GM12891 (cell line): ENCODE measurements at regions not wholly inside any gene's neighbourhood (a gene's known extent, or its start where the extent isn't known, plus 50 kb on each side); places are given as distances from the start of the nearest gene placed in this dataset.

Experiments
- DNase-seq: peaks from one replicate; pipeline ENCODE4 v3.0.0; 2011; ENCODE audit warnings: low spot score; ENCODE audit not compliant: insufficient read length
- FAIRE-seq: peaks from 2 replicates; lab custom pipeline; 2011; peaks lifted over from hg19 to GRCh38; lab: Jason Lieb, UNC
- PAX5 ChIP-seq: IDR thresholded peaks from 2 replicates; pipeline ENCODE4 v1.6.1; 2011; ENCODE audit warnings: low read length, moderate library complexity, mild to moderate bottlenecking; ENCODE audit not compliant: insufficient read depth, severe bottlenecking
- POLR2A ChIP-seq: IDR thresholded peaks from 2 replicates; pipeline ENCODE4 v1.6.1; 2011; ENCODE audit warnings: low read depth, low read length, control low read depth
- POLR2AphosphoS5 ChIP-seq: IDR thresholded peaks from 2 replicates; pipeline ENCODE4 v1.6.1; 2011; ENCODE audit warnings: low read depth, low read length, control low read depth
- POU2F2 ChIP-seq: IDR thresholded peaks from 2 replicates; pipeline ENCODE4 v1.6.1; 2011; ENCODE audit warnings: low read depth, mild to moderate bottlenecking, control low read depth, low read length, moderate library complexity
- SPI1 ChIP-seq: IDR thresholded peaks from 2 replicates; pipeline ENCODE4 v1.6.1; 2011; ENCODE audit warnings: low read depth, low read length, control low read depth
- TAF1 ChIP-seq: IDR thresholded peaks from 2 replicates; pipeline ENCODE4 v1.6.1; 2011; ENCODE audit warnings: low read depth, low read length, control low read depth

DNA sequence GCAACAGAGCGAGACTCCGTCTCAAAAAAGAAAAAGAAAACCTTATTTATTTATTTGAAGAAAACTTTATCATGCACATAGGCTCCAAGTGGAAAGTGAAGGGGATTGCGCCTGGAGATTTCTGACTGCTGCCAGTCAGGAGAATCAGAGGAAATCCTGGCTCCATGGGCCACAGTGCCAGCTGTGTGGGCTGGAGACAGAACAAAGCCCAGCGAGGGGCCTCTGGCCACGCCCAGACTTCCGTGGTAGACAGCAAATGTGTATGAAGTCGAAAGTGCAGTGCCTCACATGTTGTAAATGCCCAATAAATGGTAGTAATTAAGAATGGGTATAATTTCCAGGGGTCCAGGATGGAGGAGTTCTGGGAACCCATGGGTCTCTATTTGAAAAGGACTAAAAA lies 75.8 kb upstream of the WWC1 start:
- TF ChIP-seq POU2F2 (no peak), TAF1 (no peak), SPI1 (no peak), POLR2A (no peak), PAX5 (no peak), POLR2AphosphoS5 (no peak)
- DNase-seq (no peak), FAIRE-seq (no peak)

DNA sequence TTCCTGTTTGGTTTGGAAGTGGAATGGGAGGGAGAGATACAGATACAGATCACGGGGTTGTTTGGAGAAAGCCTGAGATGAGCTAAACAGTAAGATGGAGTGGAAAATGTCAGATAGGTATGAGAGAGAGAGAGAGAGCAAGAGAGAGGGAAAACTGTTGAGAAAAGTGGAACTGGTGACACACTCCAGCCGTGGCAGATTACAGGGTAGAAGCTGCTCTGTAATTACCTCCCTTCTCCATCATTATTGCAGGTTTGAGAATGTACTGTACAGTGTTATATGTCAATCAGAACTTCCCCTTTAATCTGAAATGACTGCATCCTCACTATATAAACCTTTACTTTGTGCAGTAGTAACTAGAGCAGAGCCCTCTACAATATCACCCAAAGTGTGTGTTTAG lies 74.5 kb upstream of the WWC1 start:
- FAIRE-seq (no peak), DNase-seq (no peak)
- no peak for TF ChIP-seq PAX5
- no peak for TF ChIP-seq TAF1
- TF ChIP-seq POLR2A = no peak
- no peak for TF ChIP-seq POU2F2
- no peak for TF ChIP-seq SPI1
- no peak for TF ChIP-seq POLR2AphosphoS5

DNA sequence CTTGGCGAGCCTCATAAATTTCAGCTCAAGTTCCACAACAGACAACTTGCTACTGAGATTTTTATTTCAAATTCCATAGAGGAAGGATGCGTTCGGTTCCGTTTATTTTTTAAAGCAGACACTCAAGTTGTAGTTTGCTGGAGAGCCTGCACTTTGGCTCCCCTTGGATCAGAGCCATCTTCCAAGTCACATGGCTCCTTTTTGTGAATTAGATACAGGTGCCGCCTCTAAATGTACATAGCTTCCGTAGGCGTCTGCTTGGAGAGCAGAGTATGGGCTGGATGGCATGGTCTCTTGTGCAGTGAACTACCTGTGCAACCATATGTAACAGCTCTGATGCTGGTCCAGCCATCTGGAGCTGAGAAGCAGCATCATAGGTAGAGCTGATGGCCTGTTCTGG lies 73.9 kb upstream of the WWC1 start:
- no peak for FAIRE-seq

DNA sequence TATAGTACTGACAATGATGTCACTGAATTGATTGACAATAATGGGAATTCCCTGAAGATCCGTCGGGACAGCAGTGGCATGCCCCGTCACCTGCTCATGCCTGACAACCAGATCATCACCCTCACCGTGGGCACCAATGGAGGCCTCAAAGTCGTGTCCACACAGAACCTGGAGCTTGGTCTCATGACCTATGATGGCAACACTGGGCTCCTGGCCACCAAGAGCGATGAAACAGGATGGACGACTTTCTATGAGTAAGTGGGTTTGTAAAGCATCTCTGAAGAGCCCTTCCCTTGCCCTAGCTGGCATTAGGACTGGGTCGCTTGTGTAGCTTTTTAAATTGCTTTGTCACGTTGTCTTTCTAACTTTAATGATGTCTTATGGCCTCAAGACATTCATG lies 72.7 kb upstream of the WWC1 start:
- no peak for FAIRE-seq
- no peak for DNase-seq
- TF ChIP-seq POLR2A = no peak
- TF ChIP-seq TAF1 = no peak
- no peak for TF ChIP-seq SPI1
- TF ChIP-seq POLR2AphosphoS5 = no peak
- TF ChIP-seq PAX5 = no peak
- no peak for TF ChIP-seq POU2F2

More for the DNA sequence above, 73.9 kb upstream of the WWC1 start:
- DNase-seq = no peak
- TF ChIP-seq PAX5 (no peak), SPI1 (no peak), POU2F2 (no peak), POLR2A (no peak), POLR2AphosphoS5 (no peak), TAF1 (no peak)

DNA sequence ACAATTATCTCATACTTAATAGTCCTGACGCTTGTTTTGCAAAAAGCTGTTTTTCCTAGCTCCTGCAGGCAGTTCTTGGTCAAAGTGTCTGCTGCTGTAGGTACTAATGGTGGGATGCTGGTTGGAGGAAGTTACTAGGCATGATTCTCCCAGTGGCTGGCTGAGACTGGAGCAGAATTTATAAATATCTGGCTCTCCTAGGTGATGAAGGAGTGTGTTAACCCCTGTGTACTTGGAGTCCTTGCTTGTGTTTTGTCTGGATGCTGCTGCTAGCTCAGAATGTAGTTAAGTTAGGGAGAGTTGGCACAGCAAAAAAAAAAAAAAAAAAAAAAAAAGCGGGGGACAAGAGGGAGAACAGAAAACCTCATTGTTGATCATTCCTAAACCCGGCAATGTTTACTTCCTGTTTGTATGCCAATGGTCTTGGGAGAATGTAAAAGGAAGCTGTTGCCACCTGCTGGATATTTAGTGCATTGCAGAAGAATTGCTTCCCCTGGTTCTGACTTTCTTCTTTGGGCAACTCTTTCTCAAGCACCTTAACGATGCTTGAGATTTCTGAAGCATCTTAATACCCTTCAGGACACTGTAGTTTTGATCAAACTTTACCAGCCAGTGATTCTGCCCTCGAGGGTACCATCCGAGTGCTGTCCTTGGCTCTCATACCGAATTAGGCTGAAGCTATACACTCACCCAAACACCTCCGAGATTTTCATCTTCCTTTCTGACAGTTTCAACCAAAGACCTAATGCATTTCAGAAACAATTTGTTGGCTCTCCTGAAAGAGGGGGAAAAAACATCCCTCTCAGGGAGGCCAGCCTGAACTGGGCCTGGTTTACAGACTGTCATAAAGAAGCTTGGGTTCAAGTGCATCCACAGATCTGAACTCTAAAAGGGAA lies 71.7 kb upstream of the WWC1 start:
- TF ChIP-seq TAF1 (no peak), POLR2AphosphoS5 (no peak), SPI1 (no peak)

DNA sequence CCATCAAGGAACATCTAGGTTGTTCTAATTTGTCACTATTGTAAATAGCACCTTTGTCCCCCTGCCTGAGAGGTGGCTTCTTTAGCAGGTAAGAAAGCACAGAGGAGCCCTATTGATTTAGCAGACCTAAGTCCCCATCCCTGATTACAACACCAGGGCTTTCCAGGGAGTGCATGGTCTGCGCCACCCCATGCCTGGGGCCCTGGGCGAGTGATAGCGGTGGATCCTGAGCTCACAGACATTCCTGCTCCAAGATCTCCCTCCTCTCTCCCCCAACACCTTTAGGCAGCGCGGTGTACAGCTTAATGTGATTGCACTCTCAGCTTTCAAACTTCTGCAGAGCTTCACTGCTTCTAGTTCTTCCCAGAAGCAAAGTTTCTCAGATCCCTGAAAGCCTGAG lies 67.4 kb upstream of the WWC1 start:
- TF ChIP-seq POU2F2 (no peak), TAF1 (no peak), SPI1 (no peak), POLR2AphosphoS5 (no peak), PAX5 (no peak), POLR2A (no peak)
- no peak for DNase-seq
- FAIRE-seq = no peak

More for the DNA sequence above, 71.7 kb upstream of the WWC1 start:
- DNase-seq (peak; percentile 54), FAIRE-seq (peak; percentile 89)

DNA sequence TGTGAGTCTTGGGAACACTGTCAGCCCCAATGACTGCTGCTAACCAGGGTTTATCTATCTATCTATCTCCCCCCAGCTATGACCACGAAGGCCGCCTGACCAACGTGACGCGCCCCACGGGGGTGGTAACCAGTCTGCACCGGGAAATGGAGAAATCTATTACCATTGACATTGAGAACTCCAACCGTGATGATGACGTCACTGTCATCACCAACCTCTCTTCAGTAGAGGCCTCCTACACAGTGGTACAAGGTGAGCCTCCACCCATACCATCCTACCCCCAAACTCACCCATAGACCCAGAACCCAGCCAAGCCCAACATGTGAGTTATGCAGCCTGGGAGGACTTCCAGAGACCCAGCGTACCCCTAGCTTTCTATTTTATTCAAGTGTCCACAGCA lies 65.4 kb upstream of the WWC1 start:
- TF ChIP-seq POLR2A (no peak), PAX5 (no peak), TAF1 (no peak), SPI1 (no peak), POLR2AphosphoS5 (no peak), POU2F2 (no peak)
- DNase-seq (no peak), FAIRE-seq (no peak)

DNA sequence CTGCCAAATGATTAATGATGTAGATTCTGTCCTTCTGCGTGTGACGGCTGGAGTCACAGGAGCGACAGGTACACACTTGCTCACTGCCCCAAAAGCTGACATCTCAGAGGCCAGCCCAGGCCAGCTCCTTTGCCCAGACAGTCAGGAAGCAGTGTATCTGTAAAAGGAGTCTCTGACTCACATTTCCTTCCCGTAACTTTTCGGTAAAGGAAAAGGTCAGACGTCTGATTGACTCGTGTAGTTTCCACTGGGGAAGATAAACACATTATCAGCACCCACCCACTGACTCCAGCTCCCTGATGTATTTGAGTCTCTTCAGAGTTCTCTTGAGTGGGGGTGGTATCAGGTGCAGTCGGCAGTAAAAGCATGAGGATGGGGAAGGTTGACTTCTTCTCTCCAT lies 64.4 kb upstream of the WWC1 start:
- FAIRE-seq (no peak), DNase-seq (no peak)
- TF ChIP-seq TAF1 (no peak), POLR2AphosphoS5 (no peak), POU2F2 (no peak), SPI1 (no peak), POLR2A (no peak), PAX5 (no peak)

DNA sequence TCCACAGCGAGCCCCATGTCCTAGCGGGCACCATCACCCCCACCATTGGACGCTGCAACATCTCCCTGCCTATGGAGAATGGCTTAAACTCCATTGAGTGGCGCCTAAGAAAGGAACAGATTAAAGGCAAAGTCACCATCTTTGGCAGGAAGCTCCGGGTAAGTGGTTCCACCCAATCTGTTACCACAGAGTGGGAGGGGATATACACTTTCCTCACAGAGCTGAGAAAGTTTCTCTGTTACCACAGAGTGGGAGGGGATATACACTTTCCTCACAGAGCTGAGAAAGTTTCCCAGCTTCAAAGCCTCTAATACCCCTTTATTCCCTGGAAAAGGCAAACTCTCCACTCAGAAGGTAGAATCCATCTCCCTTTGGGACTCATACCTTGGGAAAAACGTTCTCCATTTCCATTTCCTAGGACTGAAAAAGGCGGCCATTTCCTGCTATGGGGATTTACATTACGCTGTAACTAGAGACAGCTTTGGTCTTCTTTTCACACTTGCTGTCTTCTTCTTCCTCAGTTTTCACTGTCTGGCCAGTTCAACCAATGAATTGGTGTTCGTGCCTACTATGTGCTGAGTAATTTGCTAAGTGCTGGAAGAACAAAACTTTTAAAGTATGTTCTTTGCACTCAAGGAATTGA lies 63.4 kb upstream of the WWC1 start:
- FAIRE-seq (peak; percentile 83), DNase-seq (no peak)
- no peak for TF ChIP-seq SPI1
- TF ChIP-seq POLR2A = no peak
- no peak for TF ChIP-seq POU2F2
- no peak for TF ChIP-seq POLR2AphosphoS5
- TF ChIP-seq PAX5 = no peak
- no peak for TF ChIP-seq TAF1

DNA sequence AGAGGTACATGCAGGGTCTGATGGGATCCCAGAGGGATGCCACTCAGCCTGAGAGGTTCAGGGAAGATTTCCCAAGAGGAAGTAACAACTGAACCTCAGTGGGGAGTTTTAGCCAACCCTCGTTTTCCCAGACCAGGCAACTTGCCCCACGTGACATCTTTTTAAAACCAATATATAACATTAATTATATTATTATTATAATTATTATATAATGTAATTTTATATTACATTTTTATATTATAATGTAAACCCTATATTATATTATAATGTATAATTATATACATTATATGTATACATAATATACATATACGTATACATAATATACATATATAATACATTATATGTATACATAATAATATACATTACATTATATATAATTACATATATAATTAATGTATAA lies 62.8 kb upstream of the WWC1 start:
- TF ChIP-seq POLR2A (no peak), PAX5 (no peak), TAF1 (no peak), SPI1 (no peak), POLR2AphosphoS5 (no peak), POU2F2 (no peak)
- DNase-seq (no peak), FAIRE-seq (no peak)

DNA sequence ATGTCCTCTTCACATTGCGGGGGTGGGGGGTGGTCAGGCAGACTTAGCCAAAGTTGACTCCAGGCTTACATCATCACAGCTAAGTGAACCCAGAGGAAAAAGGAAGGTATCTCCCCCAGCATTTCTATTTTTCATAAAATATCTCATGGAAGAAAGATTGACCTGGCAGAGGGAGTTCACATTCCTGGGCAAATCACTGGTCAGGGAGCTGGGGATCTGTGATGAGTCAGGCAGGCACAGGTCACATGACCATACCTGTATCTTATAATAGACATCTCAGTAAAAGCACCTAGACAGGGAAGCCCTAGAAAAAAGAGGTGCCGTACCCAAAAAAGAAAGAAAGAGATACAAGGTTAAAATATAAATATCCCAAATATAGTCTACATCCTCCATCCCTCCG lies 57.3 kb upstream of the WWC1 start:
- DNase-seq = no peak
- FAIRE-seq = no peak
- no peak for TF ChIP-seq POLR2A
- no peak for TF ChIP-seq SPI1
- no peak for TF ChIP-seq POU2F2
- TF ChIP-seq PAX5 = no peak
- TF ChIP-seq POLR2AphosphoS5 = no peak
- TF ChIP-seq TAF1 = no peak
